Lung (tissue), 11 donors: ENCODE measurements at regions not wholly inside any gene's neighbourhood (a gene's known extent, or its start where the extent isn't known, plus 50 kb on each side); places are given as distances from the start of the nearest gene placed in this dataset.
A peak's percentile ranks its signal among the peaks of the same experiment; 100 is the strongest.

Experiments used
- ATAC-seq: fragments of 200-7000 bp; cut with Tn5 transposase; one replicate; pipeline ENCODE4 v1.9.1; 2020; ENCODE audit warnings: moderate number of reproducible peaks; ENCODE audit not compliant: insufficient read depth, low FRiP score
- DNase-seq, 3 donors: peaks; one replicate each; pipeline ENCODE4 v3.0.0-alpha.2; 2013 to 2017
- H3K27ac ChIP-seq, 2 donors: one replicate each; pipeline ENCODE4 v1.5.1; 2013; ENCODE audit warnings: mild to moderate bottlenecking in 2 of 2, moderate library complexity in 2 of 2, control low read depth in 1 of 2, inconsistent platforms in 1 of 2, low read depth in 1 of 2, low read length in 1 of 2
- H3K27me3 ChIP-seq, 3 donors: one replicate each; pipeline ENCODE4 v1.5.1; 2013; ENCODE audit warnings: low read length in 2 of 3; ENCODE audit not compliant: control insufficient read depth in 3 of 3, insufficient read depth in 3 of 3
- H3K36me3 ChIP-seq, 4 donors: one replicate each; pipeline ENCODE4 v1.5.1; 2013; ENCODE audit warnings: low read length in 4 of 4, mild to moderate bottlenecking in 1 of 4, moderate library complexity in 1 of 4; ENCODE audit not compliant: control insufficient read depth in 4 of 4, insufficient read depth in 4 of 4
- H3K4me1 ChIP-seq, 5 donors: one replicate each; pipeline ENCODE4 v1.5.1; 2013; ENCODE audit warnings: low read length in 5 of 5, mild to moderate bottlenecking in 2 of 5, moderate library complexity in 1 of 5; ENCODE audit not compliant: control insufficient read depth in 5 of 5, insufficient read depth in 5 of 5
- H3K4me3 ChIP-seq: one replicate; pipeline ENCODE4 v1.5.1; 2013; ENCODE audit warnings: mild to moderate bottlenecking, control low read depth, moderate library complexity
- H3K9ac ChIP-seq, 2 donors: one replicate each; pipeline ENCODE4 v1.5.1; 2013; ENCODE audit warnings: low read length in 2 of 2, control low read depth in 1 of 2; ENCODE audit not compliant: insufficient read depth in 1 of 2
- H3K9me3 ChIP-seq, 4 donors: one replicate each; pipeline ENCODE4 v1.5.1; 2013; ENCODE audit warnings: low read length in 3 of 4, mild to moderate bottlenecking in 1 of 4, moderate library complexity in 1 of 4; ENCODE audit not compliant: control insufficient read depth in 4 of 4, insufficient read depth in 3 of 4
- CTCF ChIP-seq: IDR thresholded peaks from 2 replicates; pipeline ENCODE4 v1.5.1; 2012; ENCODE audit warnings: mild to moderate bottlenecking; ENCODE audit errors: control extremely low read depth, extremely low read depth
- WGBS, 2 donors: extraction: QIAGEN DNeasy Blood & Tissue Kit; methylation state at CpG; one replicate each; pipeline ENCODE4 v1.1.7; 2013; 5-methylcytosine and 5-hydroxymethylcytosine counted together
- donor health status: control.
- donor health status: control.
- donor health status: Bipolar disorder and iron deficiency.
- donor health status: healthy.
- donor health status: DM: yes; HTN: yes; CAD: no.

GRCh38 chr2:194822657-194823056, 834.4 kb upstream of the SLC39A10 start:
- H3K4me3 ChIP-seq: no peak overlapping the region
- WGBS, 2 donors: 83 to 90% methylated on average over 5 of the region's 5 CpGs
- ATAC-seq (no peak), DNase-seq (no peak)
- no peaks in the 10 kb centered on the region for H3K9me3 ChIP-seq
- no peaks in the 10 kb centered on the region for H3K27me3 ChIP-seq
- H3K9ac ChIP-seq: no peak overlapping the region
- no peak overlapping the region for H3K27ac ChIP-seq
- no peak for TF ChIP-seq CTCF
- H3K36me3 ChIP-seq: no peaks in the 10 kb centered on the region
- no peaks in the 10 kb centered on the region for H3K4me1 ChIP-seq

- H3K4me1 ChIP-seq: no peaks in the 10 kb centered on the region
- H3K9me3 ChIP-seq: no peaks in the 10 kb centered on the region
- H3K36me3 ChIP-seq: no peaks in the 10 kb centered on the region
- TF ChIP-seq CTCF: no peak
- no peak overlapping the region for H3K9ac ChIP-seq
- no peak overlapping the region for H3K27ac ChIP-seq
- WGBS, 2 donors: 0% methylated on average over 1 of the region's 1 CpG
- H3K27me3 ChIP-seq: no peaks in the 10 kb centered on the region
- H3K4me3 ChIP-seq: no peak overlapping the region
- ATAC-seq: no peak
- no peak for DNase-seq
These were observed 834.9 kb upstream of the SLC39A10 start for GRCh38 chr2:194822097-194822496.

- Histone ChIP-seq H3K36me3 (no peaks in the 10 kb centered on the region), H3K27ac (no peak overlapping the region), H3K9ac (no peak overlapping the region), H3K27me3 (no peaks in the 10 kb centered on the region), H3K9me3 (no peaks in the 10 kb centered on the region), H3K4me1 (no peaks in the 10 kb centered on the region), H3K4me3 (no peak overlapping the region)
- ATAC-seq (no peak), DNase-seq (peak in 2 of 3 donors; percentile 1 to 19)
- TF ChIP-seq CTCF: no peak
These were observed 837.7 kb upstream of the SLC39A10 start for GRCh38 chr2:194819367-194819766.

GRCh38 chr2:194815475-194815874, 841.6 kb upstream of the SLC39A10 start:
- DNase-seq: no peak
- no peak overlapping the region for H3K4me3 ChIP-seq
- no peak overlapping the region for H3K9ac ChIP-seq
- H3K36me3 ChIP-seq: no peaks in the 10 kb centered on the region
- no peaks in the 10 kb centered on the region for H3K9me3 ChIP-seq
- H3K27ac ChIP-seq: no peak overlapping the region
- no peak for ATAC-seq
- H3K4me1 ChIP-seq: no peaks in the 10 kb centered on the region
- TF ChIP-seq CTCF: no peak
- H3K27me3 ChIP-seq: no peaks in the 10 kb centered on the region
